WERI-Rb-1 (cell line): ENCODE measurements at regions not wholly inside any gene's neighbourhood (a gene's known extent, or its start where the extent isn't known, plus 50 kb on each side); places are given as distances from the start of the nearest gene placed in this dataset.

ENCODE experiments used
- DNase-seq: peaks from one replicate; pipeline ENCODE4 v3.0.0-alpha.2; 2020
- H3K27ac ChIP-seq: fragments of 250-450 bp; sonication (Bioruptor Pico); 2 replicates; pipeline ENCODE4 v1.5.1; 2020; ENCODE audit warnings: mild to moderate bottlenecking, moderate library complexity
- H3K27me3 ChIP-seq: fragments of 250-450 bp; sonication (Bioruptor Pico); 2 replicates; pipeline ENCODE4 v1.5.1; 2021; ENCODE audit warnings: mild to moderate bottlenecking, low read depth, moderate library complexity; ENCODE audit not compliant: insufficient read depth, severe bottlenecking
- H3K36me3 ChIP-seq: fragments of 250-450 bp; sonication (Bioruptor Pico); 2 replicates; pipeline ENCODE4 v1.5.1; 2020; ENCODE audit warnings: mild to moderate bottlenecking, moderate library complexity
- H3K4me3 ChIP-seq: 2 replicates; pipeline ENCODE4 v1.5.1; 2011; ENCODE audit warnings: low read depth, mild to moderate bottlenecking, control low read depth, low read length
- H3K9me3 ChIP-seq: fragments of 250-450 bp; sonication (Bioruptor Pico); 2 replicates; pipeline ENCODE4 v1.5.1; 2021; ENCODE audit warnings: mild to moderate bottlenecking, moderate library complexity; ENCODE audit not compliant: severe bottlenecking
- CTCF ChIP-seq: IDR thresholded peaks from 2 replicates; pipeline ENCODE4 v1.5.1; 2011; ENCODE audit warnings: low read depth, mild to moderate bottlenecking, control low read depth, inconsistent platforms, low read length

GRCh38 chr3:135779590-135780235, 185.8 kb upstream of the PPP2R3A start:
- no peaks in the 10 kb centered on the region for H3K27me3 ChIP-seq
- no peak for TF ChIP-seq CTCF
- DNase-seq = no peak
- no peaks in the 10 kb centered on the region for H3K36me3 ChIP-seq
- no peak overlapping the region for H3K27ac ChIP-seq
- H3K9me3 ChIP-seq = no peaks in the 10 kb centered on the region
- H3K4me3 ChIP-seq = no peak overlapping the region

- H3K4me3 ChIP-seq = no peak overlapping the region
- H3K27ac ChIP-seq = no peak overlapping the region
- no peaks in the 10 kb centered on the region for H3K36me3 ChIP-seq
- no peak for TF ChIP-seq CTCF
- no peaks in the 10 kb centered on the region for H3K9me3 ChIP-seq
- no peak for DNase-seq
- H3K27me3 ChIP-seq = peaks cover under 1% of the 10 kb centered on the region
These were observed 184.3 kb upstream of the PPP2R3A start for GRCh38 chr3:135781026-135781815.

GRCh38 chr3:135784557-135784956, 181.0 kb upstream of the PPP2R3A start:
- no peak for DNase-seq
- H3K27me3 ChIP-seq = peaks cover 2% of the 10 kb centered on the region
- H3K27ac ChIP-seq = no peak overlapping the region
- H3K36me3 ChIP-seq = no peaks in the 10 kb centered on the region
- H3K9me3 ChIP-seq = no peaks in the 10 kb centered on the region
- H3K4me3 ChIP-seq = no peak overlapping the region
- no peak for TF ChIP-seq CTCF

GRCh38 chr3:135788146-135788545, 177.4 kb upstream of the PPP2R3A start:
- peaks cover 2% of the 10 kb centered on the region for H3K9me3 ChIP-seq
- DNase-seq = no peak
- TF ChIP-seq CTCF = no peak
- no peak overlapping the region for H3K4me3 ChIP-seq
- no peak overlapping the region for H3K27ac ChIP-seq
- no peaks in the 10 kb centered on the region for H3K36me3 ChIP-seq
- peaks cover 2% of the 10 kb centered on the region for H3K27me3 ChIP-seq

GRCh38 chr3:135788978-135789377, 176.6 kb upstream of the PPP2R3A start:
- TF ChIP-seq CTCF = no peak
- H3K4me3 ChIP-seq = no peak overlapping the region
- no peak for DNase-seq
- peaks cover 2% of the 10 kb centered on the region for H3K9me3 ChIP-seq
- H3K27ac ChIP-seq = no peak overlapping the region
- H3K36me3 ChIP-seq = no peaks in the 10 kb centered on the region
- H3K27me3 ChIP-seq = peaks cover 2% of the 10 kb centered on the region

- DNase-seq = peak; percentile 14
- TF ChIP-seq CTCF = peak; percentile 44
- H3K27ac ChIP-seq = no peak overlapping the region
- H3K36me3 ChIP-seq = no peaks in the 10 kb centered on the region
- H3K27me3 ChIP-seq = peaks cover 3% of the 10 kb centered on the region
- H3K9me3 ChIP-seq = peaks cover 2% of the 10 kb centered on the region
- no peak overlapping the region for H3K4me3 ChIP-seq
These were observed 173.4 kb upstream of the PPP2R3A start for GRCh38 chr3:135792174-135792573.
